Endothelial cell of umbilical vein (primary cell): ENCODE measurements at regions not wholly inside any gene's neighbourhood (a gene's known extent, or its start where the extent isn't known, plus 50 kb on each side); places are given as distances from the start of the nearest gene placed in this dataset.

Experiments
- BruUV-seq: library from RNA; stranded (reverse); fragments of 400-500 nt; replicated peaks from 2 replicates; lab custom pipeline; 2021; lab: Mats Ljungman, UMichigan
- CTCF ChIA-PET: fragments of 300-600, 350-600 bp; sonication (Branson Sonifier 250); formaldehyde crosslinking; loops from one replicate; lab custom pipeline; 2021; ENCODE audit warnings: antibody characterized with exemption, inconsistent platforms; lab: Charles Lee
- POLR2A ChIA-PET: fragments of 300-600, 350-600 bp; sonication (Branson Sonifier 250); formaldehyde crosslinking; loops from one replicate; lab custom pipeline; 2021; ENCODE audit warnings: antibody characterized with exemption, inconsistent platforms; lab: Charles Lee
- DNase-seq: peaks from one replicate; pipeline ENCODE4 v3.0.0-alpha.2; 2011; ENCODE audit warnings: low read depth, low spot score
- FAIRE-seq: peaks from 2 replicates; lab custom pipeline; 2011; peaks lifted over from hg19 to GRCh38; lab: Jason Lieb, UNC
- H2AFZ ChIP-seq: 2 replicates; pipeline ENCODE4 v1.6.0; 2012; ENCODE audit warnings: low read depth, low read length, control low read depth, inconsistent platforms
- H3K27ac ChIP-seq: 2 replicates; pipeline ENCODE4 v1.5.1; 2011; ENCODE audit warnings: low read depth, mild to moderate bottlenecking, control low read depth, low read length, moderate library complexity; ENCODE audit not compliant: insufficient read depth
- H3K27me3 ChIP-seq, 2 experiments: 2 replicates each; pipeline versions ENCODE4 v1.6.0 to v1.6.1; 2011; ENCODE audit warnings: low read length in 2 of 2, mixed read lengths in 1 of 2; ENCODE audit not compliant: control insufficient read depth in 2 of 2, insufficient read depth in 2 of 2
- H3K36me3 ChIP-seq, 2 experiments: 2 replicates in 1 of 2; 3 replicates in 1 of 2; pipeline ENCODE4 v1.5.1; 2011; ENCODE audit warnings: low read length in 2 of 2, mild to moderate bottlenecking in 1 of 2, moderate library complexity in 1 of 2; ENCODE audit not compliant: control insufficient read depth in 2 of 2, insufficient read depth in 2 of 2; ENCODE audit errors: extremely low read depth in 1 of 2
- H3K4me1 ChIP-seq: 3 replicates; pipeline ENCODE4 v1.5.1; 2011; ENCODE audit warnings: mild to moderate bottlenecking, low read length; ENCODE audit not compliant: control insufficient read depth, insufficient read depth; ENCODE audit errors: extremely low read depth
- H3K4me2 ChIP-seq: 2 replicates; pipeline ENCODE4 v1.6.1; 2011; ENCODE audit warnings: low read length, control low read depth, mixed read lengths; ENCODE audit not compliant: insufficient read depth
- H3K4me3 ChIP-seq, 3 experiments: fragments of 200-600 bp in 1 of 3; sonication (generic), shearing (Covaris generic) in 1 of 3; replicated peaks in 1 of 3; 2 replicates each; pipeline ENCODE4 v1.5.1; 2011 to 2016; ENCODE audit warnings: control low read depth in 3 of 3, low read length in 3 of 3, mild to moderate bottlenecking in 2 of 3, inconsistent platforms in 1 of 3, low read depth in 1 of 3, moderate library complexity in 1 of 3; ENCODE audit not compliant: insufficient read depth in 1 of 3
- H3K79me2 ChIP-seq: 2 replicates; pipeline ENCODE4 v1.6.0; 2012; ENCODE audit warnings: low read length, inconsistent platforms; ENCODE audit not compliant: control insufficient read depth, insufficient read depth
- H3K9ac ChIP-seq: replicated peaks from 2 replicates; pipeline ENCODE3; 2011; ENCODE audit warnings: low read length, control low read depth; ENCODE audit not compliant: insufficient read depth; ENCODE audit errors: extremely low read depth
- H3K9me1 ChIP-seq: replicated peaks from 3 replicates; pipeline ENCODE4 v1.6.0; 2011; ENCODE audit warnings: mild to moderate bottlenecking, low read length; ENCODE audit not compliant: control insufficient read depth, insufficient read depth; ENCODE audit errors: extremely low read depth
- H3K9me3 ChIP-seq: replicated peaks from 2 replicates; pipeline ENCODE4 v1.5.1; 2012; ENCODE audit warnings: low read length, inconsistent platforms; ENCODE audit not compliant: control insufficient read depth, insufficient read depth
- H4K20me1 ChIP-seq: replicated peaks from 2 replicates; pipeline ENCODE3; 2011; ENCODE audit warnings: mild to moderate bottlenecking, low read length; ENCODE audit not compliant: control insufficient read depth, insufficient read depth; ENCODE audit errors: extremely low read depth
- CTCF ChIP-seq, 2 donors: IDR thresholded peaks; 1 replicate in 1 of 2; 2 replicates in 1 of 2; pipeline ENCODE4 v1.5.1; 2011; ENCODE audit warnings: low read length in 2 of 2, mild to moderate bottlenecking in 2 of 2, moderate library complexity in 2 of 2, control low read depth in 1 of 2, inconsistent platforms in 1 of 2, low read depth in 1 of 2; ENCODE audit not compliant: insufficient read depth in 1 of 2; ENCODE audit errors: extremely low read depth in 1 of 2
- EZH2 ChIP-seq: IDR thresholded peaks from 2 replicates; pipeline ENCODE4 v1.6.1; 2012; ENCODE audit warnings: borderline replicate concordance, low read depth, mild to moderate bottlenecking, moderate library complexity, low read length, inconsistent platforms; ENCODE audit not compliant: severe bottlenecking
- FOS ChIP-seq: IDR thresholded peaks from 2 replicates; pipeline ENCODE4 v1.6.1; 2011; ENCODE audit warnings: mild to moderate bottlenecking, low read length, moderate library complexity, borderline replicate concordance; ENCODE audit not compliant: insufficient read depth
- GATA2 ChIP-seq: IDR thresholded peaks from 2 replicates; pipeline ENCODE4 v1.7.0; 2011; ENCODE audit warnings: low read depth, mild to moderate bottlenecking, moderate library complexity, mixed read lengths, low read length; ENCODE audit not compliant: insufficient read length, insufficient read depth
- JUN ChIP-seq: IDR thresholded peaks from 2 replicates; pipeline ENCODE4 v1.6.1; 2011; ENCODE audit warnings: borderline replicate concordance, low read depth; ENCODE audit not compliant: insufficient read length, insufficient read depth
- MAX ChIP-seq: IDR thresholded peaks from 2 replicates; pipeline ENCODE4 v1.6.1; 2011; ENCODE audit not compliant: insufficient read depth, insufficient read length
- MYC ChIP-seq: IDR thresholded peaks from one replicate; pipeline ENCODE4 v1.6.1; 2011; ENCODE audit warnings: mild to moderate bottlenecking, low read depth, low read length
- POLR2A ChIP-seq: IDR thresholded peaks from 2 replicates; pipeline ENCODE4 v1.6.1; 2012; ENCODE audit warnings: low read depth, mild to moderate bottlenecking, control low read depth, low read length
- POLR2AphosphoS5 ChIP-seq: IDR thresholded peaks from 2 replicates; pipeline ENCODE4 v1.6.1; 2012; ENCODE audit warnings: low read depth, mild to moderate bottlenecking, control low read depth, low read length, moderate library complexity; ENCODE audit not compliant: insufficient read depth
- dilution Hi-C: fragments of 300-500 bp; cut with MboI; formaldehyde crosslinking; loops from one replicate; pipeline ENCODE4 v1.15.0; 2019; ENCODE audit warnings: low sequenced_read_pairs; ENCODE audit not compliant: extremely low pct_ligation_motif_present
- intact Hi-C: fragments of 100-400 bp; cut with micrococcal nuclease; formaldehyde crosslinking; loops from one replicate; pipeline ENCODE4 v1.10.0; 2022

- Histone ChIP-seq H3K4me2 (no peak overlapping the region), H3K79me2 (no peaks in the 10 kb centered on the region), H2AFZ (no peak overlapping the region), H3K4me3 (no peak overlapping the region), H3K9ac (no peak overlapping the region), H3K36me3 (no peaks in the 10 kb centered on the region), H3K4me1 (peaks cover 14% of the 10 kb centered on the region), H3K27ac (no peak overlapping the region), H3K9me3 (no peaks in the 10 kb centered on the region), H4K20me1 (no peaks in the 10 kb centered on the region), H3K27me3 (peaks cover 0 to 2% of the 10 kb centered on the region in 2 experiments), H3K9me1 (no peaks in the 10 kb centered on the region)
- no peak for DNase-seq
- no peak for TF ChIP-seq POLR2AphosphoS5
- no peak for TF ChIP-seq MYC
- no peak for TF ChIP-seq EZH2
- no peak for TF ChIP-seq JUN
- TF ChIP-seq POLR2A: no peak
- no peak for TF ChIP-seq CTCF (IDR thresholded peaks at IDR 0.05; ENCODE audit: extremely low read depth in 1 of 2, insufficient read depth in 1 of 2, low read depth in 1 of 2, low read length in 2 of 2)
- no peak for TF ChIP-seq FOS
- TF ChIP-seq MAX: no peak
- TF ChIP-seq GATA2: no peak
- CTCF ChIA-PET: interaction anchor here (1.2 kb wide), 1 partner anchor 28 kb away, joined by 3 read pairs; no protein-coding TSS in a partner anchor
- intact Hi-C loops: no loop called here
- FAIRE-seq: no peak
- BruUV-seq: no TSS peak
- POLR2A ChIA-PET: no interaction called here
- dilution Hi-C loops: no loop called here
These were observed 71.1 kb upstream of the HK2 start for GRCh38 chr2:74762789-74763188.
